Bronchial epithelial cell (primary cell): ENCODE measurements at regions not wholly inside any gene's neighbourhood (a gene's known extent, or its start where the extent isn't known, plus 50 kb on each side); places are given as distances from the start of the nearest gene placed in this dataset.
"Not testable (repeated sequence)": the region's sequence is repeated elsewhere in the genome, so short reads cannot be mapped to it uniquely, and the experiment has no call there.

Experiments
- DNase-seq: peaks from one replicate; pipeline ENCODE4 v3.0.0-alpha.2; 2010; ENCODE audit warnings: low read depth
- FAIRE-seq: peaks from 2 replicates; lab custom pipeline; 2011; peaks lifted over from hg19 to GRCh38; lab: Jason Lieb, UNC
- H3K27me3 ChIP-seq: 2 replicates; pipeline ENCODE4 v1.5.1; 2011; ENCODE audit warnings: low read length; ENCODE audit not compliant: control insufficient read depth, insufficient read depth
- H3K36me3 ChIP-seq: 2 replicates; pipeline ENCODE4 v1.5.1; 2011; ENCODE audit warnings: low read length; ENCODE audit not compliant: control insufficient read depth, insufficient read depth
- H3K4me3 ChIP-seq: 2 replicates; pipeline ENCODE4 v1.5.1; 2011; ENCODE audit warnings: mild to moderate bottlenecking, low read depth, low read length, control low read depth
- CTCF ChIP-seq: IDR thresholded peaks from 2 replicates; pipeline ENCODE4 v1.5.1; 2011; ENCODE audit warnings: mild to moderate bottlenecking, moderate library complexity, low read length, control low read depth, inconsistent platforms; ENCODE audit not compliant: insufficient read depth, severe bottlenecking

- Histone ChIP-seq H3K36me3 (no peaks in the 10 kb centered on the region), H3K27me3 (no peaks in the 10 kb centered on the region), H3K4me3 (no peak overlapping the region)
- TF ChIP-seq CTCF: no peak
- DNase-seq (peak; percentile 27), FAIRE-seq (peak; percentile 36)
Observed at GRCh38 chr4:169922632-169923276, 103.4 kb downstream of the MFAP3L start.

DNA sequence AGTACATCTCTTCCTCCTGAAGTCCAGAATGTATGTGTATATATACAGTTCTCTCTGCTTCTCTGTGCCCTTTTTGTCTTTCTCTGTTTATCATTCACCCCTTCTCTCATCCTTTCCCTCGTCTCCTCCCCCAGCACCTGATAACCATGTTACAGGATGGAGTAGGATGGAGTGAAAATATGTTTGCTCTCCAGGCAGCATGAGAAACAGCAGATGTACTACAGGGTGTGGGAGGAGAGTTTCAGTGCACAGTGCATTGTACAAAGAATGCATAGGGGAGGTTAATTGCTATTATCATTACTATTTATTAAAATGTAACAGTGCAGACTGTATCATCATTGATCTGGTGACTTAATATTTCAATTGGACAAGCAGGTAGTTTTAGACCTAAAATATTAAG, 104.5 kb downstream of the MFAP3L start:
- H3K27me3 ChIP-seq: no peaks in the 10 kb centered on the region
- H3K4me3 ChIP-seq: no peak overlapping the region
- no peak for FAIRE-seq
- no peak for TF ChIP-seq CTCF
- H3K36me3 ChIP-seq: no peaks in the 10 kb centered on the region
- no peak for DNase-seq

DNA sequence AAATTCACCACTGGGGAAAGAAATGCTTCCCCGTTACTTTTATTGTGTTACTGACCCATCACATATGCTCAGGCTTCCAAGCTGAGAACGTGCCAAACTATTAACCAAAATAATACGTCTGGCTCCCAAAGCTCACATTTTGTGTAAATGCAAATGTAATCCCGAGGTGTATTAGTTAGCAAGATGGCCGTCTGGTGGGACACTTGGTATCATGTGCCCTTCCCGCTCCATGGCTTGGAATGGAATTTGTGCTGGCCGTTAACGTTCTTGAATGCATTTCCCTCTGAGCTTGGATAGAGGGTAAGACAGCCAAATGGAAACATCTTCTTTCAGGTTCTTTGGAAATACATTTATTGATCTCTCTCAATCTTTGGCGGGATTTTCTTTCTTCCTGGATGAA, 105.0 kb downstream of the MFAP3L start:
- FAIRE-seq: no peak
- no peaks in the 10 kb centered on the region for H3K36me3 ChIP-seq
- no peak for TF ChIP-seq CTCF
- no peaks in the 10 kb centered on the region for H3K27me3 ChIP-seq
- no peak for DNase-seq
- no peak overlapping the region for H3K4me3 ChIP-seq

- not testable (repeated sequence) for FAIRE-seq, H3K27me3 ChIP-seq, H3K4me3 ChIP-seq, DNase-seq, H3K36me3 ChIP-seq
Observed at GRCh38 chr4:169919194-169920124, 106.7 kb downstream of the MFAP3L start.

- TF ChIP-seq CTCF: no peak
- no peaks in the 10 kb centered on the region for H3K27me3 ChIP-seq
- no peak overlapping the region for H3K4me3 ChIP-seq
- no peak for FAIRE-seq
- no peaks in the 10 kb centered on the region for H3K36me3 ChIP-seq
- DNase-seq: no peak
Observed at GRCh38 chr4:169915545-169915944, 110.7 kb downstream of the MFAP3L start.

- DNase-seq (no peak), FAIRE-seq (no peak)
- TF ChIP-seq CTCF: no peak
- H3K4me3 ChIP-seq: no peak overlapping the region
- H3K36me3 ChIP-seq: no peaks in the 10 kb centered on the region
- H3K27me3 ChIP-seq: no peaks in the 10 kb centered on the region
Observed at GRCh38 chr4:169914866-169915265, 111.3 kb downstream of the MFAP3L start.
